ENCODE measurements at regions not wholly inside any gene's neighbourhood (a gene's known extent, or its start where the extent isn't known, plus 50 kb on each side); places are given as distances from the start of the nearest gene placed in this dataset.

- TF ChIP-seq CTCF (conservative IDR thresholded peaks at IDR 0.05) (no peak), ZFX (IDR thresholded peaks at IDR 0.05) (no peak)
Measured at GRCh38 chr10:44279426-44280126, 105.3 kb downstream of the CXCL12 start.
